Nephron (organoid): ENCODE measurements at regions not wholly inside any gene's neighbourhood (a gene's known extent, or its start where the extent isn't known, plus 50 kb on each side); places are given as distances from the start of the nearest gene placed in this dataset.

Experiments used
- H3K27ac Mint-ChIP-seq, 3 experiments: 2 replicates each; pipeline ENCODE4 v1.8.0; 2020; ENCODE audit warnings: mixed read lengths in 3 of 3, mild to moderate bottlenecking in 2 of 3, moderate library complexity in 1 of 3
- H3K27me3 Mint-ChIP-seq: 2 replicates; pipeline ENCODE4 v1.8.0; 2021; ENCODE audit warnings: low read depth, mild to moderate bottlenecking, moderate library complexity, mixed read lengths
- H3K36me3 Mint-ChIP-seq: 2 replicates; pipeline ENCODE4 v1.8.0; 2020; ENCODE audit warnings: low read depth, mixed read lengths
- H3K4me1 Mint-ChIP-seq: 2 replicates; pipeline ENCODE4 v1.8.0; 2020; ENCODE audit warnings: mixed read lengths
- H3K4me3 Mint-ChIP-seq, 3 experiments: 2 replicates each; pipeline ENCODE4 v1.8.0; 2020; ENCODE audit warnings: mild to moderate bottlenecking in 3 of 3, mixed read lengths in 3 of 3, moderate library complexity in 2 of 3
- H3K9me3 Mint-ChIP-seq: 2 replicates; pipeline ENCODE4 v1.8.0; 2020; ENCODE audit warnings: mixed read lengths
- CTCF ChIP-seq, 3 experiments: fragments of 200-600 bp; sonication (generic); IDR thresholded peaks; one replicate each; pipeline ENCODE4 v1.5.0; 2021; ENCODE audit warnings: antibody characterized with exemption in 3 of 3; ENCODE audit not compliant: unreplicated experiment in 3 of 3

- H3K4me3 Mint-ChIP-seq: no peak overlapping the region
These were observed 57.1 kb downstream of the HLA-A start for GRCh38 chr6:29999416-29999815.

GRCh38 chr6:30000156-30000791 is 57.9 kb downstream of the HLA-A start:
- H3K27ac Mint-ChIP-seq: no peak overlapping the region
- no peaks in the 10 kb centered on the region for H3K4me1 Mint-ChIP-seq
- peaks cover 24% of the 10 kb centered on the region for H3K27me3 Mint-ChIP-seq
- H3K36me3 Mint-ChIP-seq: no peaks in the 10 kb centered on the region
- no peak overlapping the region for H3K4me3 Mint-ChIP-seq
- no peaks in the 10 kb centered on the region for H3K9me3 Mint-ChIP-seq
- no peak for TF ChIP-seq CTCF (IDR thresholded peaks at IDR 0.05; ENCODE audit: unreplicated experiment in 3 of 3)

More at GRCh38 chr6:29999416-29999815, 57.1 kb downstream of the HLA-A start:
- TF ChIP-seq CTCF (IDR thresholded peaks at IDR 0.05; ENCODE audit: unreplicated experiment in 3 of 3): no peak
- H3K27me3 Mint-ChIP-seq: peaks cover 18% of the 10 kb centered on the region
- no peaks in the 10 kb centered on the region for H3K4me1 Mint-ChIP-seq
- H3K27ac Mint-ChIP-seq: no peak overlapping the region
- H3K36me3 Mint-ChIP-seq: no peaks in the 10 kb centered on the region
- H3K9me3 Mint-ChIP-seq: no peaks in the 10 kb centered on the region

GRCh38 chr6:30002871-30003270 is 58.2 kb upstream of the POLR1H start:
- Mint-ChIP-seq H3K4me3 (no peak overlapping the region), H3K9me3 (no peaks in the 10 kb centered on the region), H3K27me3 (peaks cover 50% of the 10 kb centered on the region), H3K36me3 (no peaks in the 10 kb centered on the region), H3K27ac (no peak overlapping the region), H3K4me1 (peaks cover 16% of the 10 kb centered on the region)
- no peak for TF ChIP-seq CTCF (IDR thresholded peaks at IDR 0.05; ENCODE audit: unreplicated experiment in 3 of 3)

GRCh38 chr6:30005482-30005881 is 55.6 kb upstream of the POLR1H start:
- Mint-ChIP-seq H3K4me1 (peaks cover 20% of the 10 kb centered on the region), H3K9me3 (no peaks in the 10 kb centered on the region), H3K36me3 (peaks cover 14% of the 10 kb centered on the region), H3K27me3 (peaks cover 76% of the 10 kb centered on the region), H3K4me3 (peak overlapping the region; percentile 68 to 76 (median 70)), H3K27ac (no peak overlapping the region)
- TF ChIP-seq CTCF (IDR thresholded peaks at IDR 0.05; ENCODE audit: unreplicated experiment in 3 of 3): no peak

- Mint-ChIP-seq H3K36me3 (peaks cover 14% of the 10 kb centered on the region), H3K4me3 (peak overlapping the region; percentile 68 to 76 (median 70)), H3K27ac (no peak overlapping the region), H3K9me3 (no peaks in the 10 kb centered on the region), H3K4me1 (peaks cover 21% of the 10 kb centered on the region), H3K27me3 (peaks cover 79% of the 10 kb centered on the region)
- no peak for TF ChIP-seq CTCF (IDR thresholded peaks at IDR 0.05; ENCODE audit: unreplicated experiment in 3 of 3)
These were observed 54.6 kb upstream of the POLR1H start for GRCh38 chr6:30006170-30007131.
